B cell (primary cell): ENCODE measurements at regions not wholly inside any gene's neighbourhood (a gene's known extent, or its start where the extent isn't known, plus 50 kb on each side); places are given as distances from the start of the nearest gene placed in this dataset.

Experiments
- ATAC-seq: fragments of 200-7000 bp; cut with Tn5 transposase; one replicate; pipeline ENCODE4 v1.10.0; 2021; ENCODE audit warnings: low read depth, mild to moderate bottlenecking, moderate number of reproducible peaks, moderate library complexity
- CTCF ChIA-PET: fragments of 350-600 bp; sonication (Branson Sonifier 250); formaldehyde crosslinking; loops from one replicate; lab custom pipeline; 2021; ENCODE audit warnings: antibody characterized with exemption, inconsistent platforms; lab: Charles Lee
- POLR2A ChIA-PET: fragments of 350-600 bp; sonication (Branson Sonifier 250); formaldehyde crosslinking; loops from one replicate; lab custom pipeline; 2021; ENCODE audit warnings: antibody characterized with exemption; lab: Charles Lee
- DNase-seq: peaks from one replicate; pipeline ENCODE4 v3.0.0; 2013
- H2AFZ ChIP-seq: 2 replicates; pipeline ENCODE4 v1.6.1; 2012; ENCODE audit warnings: mild to moderate bottlenecking, low read depth, low read length; ENCODE audit not compliant: insufficient read depth, poor library complexity, severe bottlenecking
- H3K27ac ChIP-seq, 2 donors: 1 replicate in 1 of 2; 2 replicates in 1 of 2; pipeline ENCODE4 v1.5.1; 2012 to 2013; ENCODE audit warnings: low read length in 2 of 2, mild to moderate bottlenecking in 2 of 2, moderate library complexity in 1 of 2
- H3K27me3 ChIP-seq, 4 experiments: fragments of 200-600 bp in 1 of 4; sonication (generic) in 1 of 4; replicated peaks in 1 of 4; 1 replicate in 2 of 4; 2 replicates in 2 of 4; pipeline versions ENCODE4 v1.6.1 to v1.7.0; 2013 to 2016; ENCODE audit warnings: low read length in 3 of 4, mild to moderate bottlenecking in 2 of 4, mixed read lengths in 1 of 4, moderate library complexity in 1 of 4; ENCODE audit not compliant: insufficient read depth in 4 of 4, control insufficient read depth in 3 of 4; ENCODE audit errors: control extremely low read depth in 1 of 4
- H3K36me3 ChIP-seq, 2 experiments: replicated peaks in 1 of 2; 1 replicate in 1 of 2; 2 replicates in 1 of 2; pipeline versions ENCODE4 v1.6.1 to v1.7.1; 2013; ENCODE audit warnings: low read length in 1 of 2; ENCODE audit not compliant: insufficient read depth in 2 of 2, control insufficient read depth in 1 of 2; ENCODE audit errors: control extremely low read depth in 1 of 2, extremely low read depth in 1 of 2
- H3K4me1 ChIP-seq, 2 donors: fragments of 200-600 bp in 1 of 2; sonication (generic) in 1 of 2; 1 replicate in 1 of 2; 2 replicates in 1 of 2; pipeline versions ENCODE4 v1.5.1 to v1.6.1; 2013 to 2017; ENCODE audit warnings: low read length in 2 of 2; ENCODE audit not compliant: control insufficient read depth in 2 of 2, insufficient read depth in 2 of 2
- H3K4me2 ChIP-seq: replicated peaks from 2 replicates; pipeline ENCODE3; 2012; ENCODE audit warnings: mild to moderate bottlenecking, low read depth, low read length; ENCODE audit not compliant: poor library complexity, severe bottlenecking
- H3K4me3 ChIP-seq, 5 experiments: fragments of 200-600 bp in 1 of 5; sonication (generic) in 1 of 5; 1 replicate in 3 of 5; 2 replicates in 2 of 5; pipeline versions ENCODE4 v1.5.1 to v1.7.0; 2011 to 2016; ENCODE audit warnings: low read length in 4 of 5, mild to moderate bottlenecking in 4 of 5, low read depth in 2 of 5, control low read depth in 1 of 5, moderate library complexity in 1 of 5; ENCODE audit not compliant: insufficient read depth in 1 of 5; ENCODE audit errors: control extremely low read depth in 1 of 5, extremely low read depth in 1 of 5
- H3K79me2 ChIP-seq: fragments of 200-600 bp; sonication (generic); one replicate; pipeline ENCODE4 v1.6.0; 2016; ENCODE audit warnings: low read length; ENCODE audit not compliant: control insufficient read depth, insufficient read depth
- H3K9ac ChIP-seq: fragments of 200-600 bp; sonication (generic); 2 replicates; pipeline ENCODE4 v1.6.1; 2017; ENCODE audit warnings: mild to moderate bottlenecking, low read length, moderate library complexity
- H3K9me3 ChIP-seq, 3 donors: one replicate each; pipeline versions ENCODE4 v1.6.1 to v1.7.1; 2013; ENCODE audit warnings: low read length in 2 of 3; ENCODE audit not compliant: control insufficient read depth in 2 of 3, insufficient read depth in 1 of 3; ENCODE audit errors: control extremely low read depth in 1 of 3
- H4K20me1 ChIP-seq: 2 replicates; pipeline ENCODE4 v1.6.0; 2012; ENCODE audit warnings: mild to moderate bottlenecking, low read length; ENCODE audit not compliant: insufficient read depth, control insufficient read depth, poor library complexity, severe bottlenecking
- H3K27ac Mint-ChIP-seq: one replicate; pipeline ENCODE4 v1.8.0; 2021; ENCODE audit warnings: mixed read lengths
- H3K27me3 Mint-ChIP-seq: one replicate; pipeline ENCODE4 v1.8.0; 2021; ENCODE audit warnings: mixed read lengths
- H3K4me1 Mint-ChIP-seq: one replicate; pipeline ENCODE4 v1.8.0; 2021; ENCODE audit warnings: mixed read lengths
- H3K4me3 Mint-ChIP-seq: one replicate; pipeline ENCODE4 v1.8.0; 2021; ENCODE audit warnings: mixed read lengths
- H3K9me3 Mint-ChIP-seq: one replicate; pipeline ENCODE4 v1.8.0; 2022; ENCODE audit warnings: mixed read lengths; ENCODE audit not compliant: insufficient read depth
- EZH2 ChIP-seq: IDR thresholded peaks from 2 replicates; pipeline ENCODE4 v1.6.1; 2012; ENCODE audit warnings: borderline replicate concordance, low read depth, mild to moderate bottlenecking, moderate library complexity, low read length; ENCODE audit not compliant: insufficient read depth, poor library complexity, severe bottlenecking
- WGBS: methylation state at CpG from one replicate; pipeline ENCODE4 v1.1.5; 2013; ENCODE audit warnings: missing lambda C conversion rate; ENCODE audit not compliant: insufficient coverage; 5-methylcytosine and 5-hydroxymethylcytosine counted together
- intact Hi-C: fragments of 100-400 bp; cut with micrococcal nuclease; formaldehyde crosslinking; loops from one replicate; pipeline ENCODE4 v1.10.0; 2022
- TF ChIP-seq, protein P1 (sequence below): fragments of 200-600 bp; IDR thresholded peaks from one replicate; pipeline ENCODE4 v1.8.0; 2022; ENCODE audit warnings: antibody characterized with exemption, mild to moderate bottlenecking

DNA sequence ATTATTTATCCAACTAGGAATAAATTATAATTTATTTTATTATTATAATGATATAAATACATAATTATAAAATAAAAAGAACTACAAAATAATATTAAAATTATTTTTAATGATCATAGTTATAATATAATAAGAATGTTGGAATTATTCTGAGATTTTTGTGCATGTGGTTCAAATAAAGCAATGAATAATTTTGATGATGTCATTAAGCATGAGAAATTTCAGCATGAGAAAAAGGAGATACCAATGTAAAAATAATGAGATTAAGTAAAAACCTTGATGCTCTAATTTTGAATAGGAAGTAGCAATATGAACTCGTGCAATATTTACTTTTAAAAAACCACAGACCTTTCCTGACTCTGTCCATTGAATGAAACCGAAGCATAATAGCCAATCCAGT, 181.8 kb upstream of the MTNR1B start:
- no peak overlapping the region for H3K4me2 ChIP-seq
- no peak overlapping the region for H3K27ac ChIP-seq
- no peaks in the 10 kb centered on the region for H3K4me1 ChIP-seq
- no peaks in the 10 kb centered on the region for H3K36me3 ChIP-seq
- H2AFZ ChIP-seq: no peak overlapping the region
- H3K27me3 Mint-ChIP-seq: no peaks in the 10 kb centered on the region
- H3K4me1 Mint-ChIP-seq: no peaks in the 10 kb centered on the region
- H3K27ac Mint-ChIP-seq: no peak overlapping the region
- H3K9me3 ChIP-seq: no peaks in the 10 kb centered on the region
- ATAC-seq: no peak
- no peak overlapping the region for H3K4me3 Mint-ChIP-seq
- no peaks in the 10 kb centered on the region for H3K27me3 ChIP-seq
- H4K20me1 ChIP-seq: no peaks in the 10 kb centered on the region
- intact Hi-C loops: no loop called here
- H3K9ac ChIP-seq: no peak overlapping the region
- ChIA-PET POLR2A (no interaction called here), CTCF (no interaction called here)
- WGBS: no CpG with 5 or more reads among the region's 2 CpGs
- no peaks in the 10 kb centered on the region for H3K79me2 ChIP-seq
- no peak overlapping the region for H3K4me3 ChIP-seq
- TF ChIP-seq, protein P1, sequence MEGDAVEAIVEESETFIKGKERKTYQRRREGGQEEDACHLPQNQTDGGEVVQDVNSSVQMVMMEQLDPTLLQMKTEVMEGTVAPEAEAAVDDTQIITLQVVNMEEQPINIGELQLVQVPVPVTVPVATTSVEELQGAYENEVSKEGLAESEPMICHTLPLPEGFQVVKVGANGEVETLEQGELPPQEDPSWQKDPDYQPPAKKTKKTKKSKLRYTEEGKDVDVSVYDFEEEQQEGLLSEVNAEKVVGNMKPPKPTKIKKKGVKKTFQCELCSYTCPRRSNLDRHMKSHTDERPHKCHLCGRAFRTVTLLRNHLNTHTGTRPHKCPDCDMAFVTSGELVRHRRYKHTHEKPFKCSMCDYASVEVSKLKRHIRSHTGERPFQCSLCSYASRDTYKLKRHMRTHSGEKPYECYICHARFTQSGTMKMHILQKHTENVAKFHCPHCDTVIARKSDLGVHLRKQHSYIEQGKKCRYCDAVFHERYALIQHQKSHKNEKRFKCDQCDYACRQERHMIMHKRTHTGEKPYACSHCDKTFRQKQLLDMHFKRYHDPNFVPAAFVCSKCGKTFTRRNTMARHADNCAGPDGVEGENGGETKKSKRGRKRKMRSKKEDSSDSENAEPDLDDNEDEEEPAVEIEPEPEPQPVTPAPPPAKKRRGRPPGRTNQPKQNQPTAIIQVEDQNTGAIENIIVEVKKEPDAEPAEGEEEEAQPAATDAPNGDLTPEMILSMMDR: no peak
- no peak for TF ChIP-seq EZH2
- DNase-seq: no peak
- H3K9me3 Mint-ChIP-seq: no peaks in the 10 kb centered on the region

DNA sequence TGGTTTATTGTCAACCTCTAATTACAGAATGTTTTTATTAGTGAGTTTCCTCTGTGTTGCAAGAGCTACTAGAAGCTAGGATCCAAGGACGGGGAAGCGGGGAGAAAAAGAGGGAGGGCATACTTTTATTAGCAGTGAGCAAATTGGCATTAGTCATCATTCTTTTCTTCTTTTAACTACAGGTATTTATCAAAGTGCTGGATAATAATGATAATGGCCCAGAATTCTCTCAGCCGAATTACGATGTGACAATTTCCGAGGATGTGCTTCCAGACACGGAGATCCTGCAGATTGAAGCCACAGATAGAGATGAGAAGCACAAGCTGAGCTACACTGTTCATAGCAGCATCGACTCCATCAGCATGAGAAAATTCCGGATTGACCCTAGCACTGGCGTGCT, 179.7 kb upstream of the MTNR1B start:
- no peak overlapping the region for H3K9ac ChIP-seq
- TF ChIP-seq, protein P1: no peak
- ChIA-PET POLR2A (no interaction called here), CTCF (no interaction called here)
- no peak overlapping the region for H3K4me2 ChIP-seq
- intact Hi-C loops: no loop called here
- H3K9me3 Mint-ChIP-seq: no peaks in the 10 kb centered on the region
- 88% methylated on average over 7 of the region's 9 CpGs for WGBS
- no peak overlapping the region for H3K27ac Mint-ChIP-seq
- no peaks in the 10 kb centered on the region for H4K20me1 ChIP-seq
- no peaks in the 10 kb centered on the region for H3K79me2 ChIP-seq
- DNase-seq: no peak
- ATAC-seq: no peak
- no peak overlapping the region for H2AFZ ChIP-seq
- H3K27ac ChIP-seq: no peak overlapping the region
- H3K27me3 Mint-ChIP-seq: no peaks in the 10 kb centered on the region
- no peaks in the 10 kb centered on the region for H3K27me3 ChIP-seq
- no peaks in the 10 kb centered on the region for H3K9me3 ChIP-seq
- H3K36me3 ChIP-seq: no peaks in the 10 kb centered on the region
- no peak overlapping the region for H3K4me3 Mint-ChIP-seq
- H3K4me1 Mint-ChIP-seq: no peaks in the 10 kb centered on the region
- no peaks in the 10 kb centered on the region for H3K4me1 ChIP-seq
- H3K4me3 ChIP-seq: no peak overlapping the region
